Brain microvascular endothelial cell (primary cell): ENCODE measurements at regions not wholly inside any gene's neighbourhood (a gene's known extent, or its start where the extent isn't known, plus 50 kb on each side); places are given as distances from the start of the nearest gene placed in this dataset.
"Not testable (repeated sequence)": the region's sequence is repeated elsewhere in the genome, so short reads cannot be mapped to it uniquely, and the experiment has no call there.

Experiments used
- DNase-seq: peaks from one replicate; pipeline ENCODE4 v3.0.0-alpha.2; 2020
- H3K27ac ChIP-seq: fragments of 250-450 bp; sonication (Bioruptor Pico); 2 replicates; pipeline ENCODE4 v1.5.1; 2020; ENCODE audit warnings: mild to moderate bottlenecking, moderate library complexity
- H3K27me3 ChIP-seq: fragments of 250-450 bp; sonication (Bioruptor Pico); replicated peaks from 2 replicates; pipeline ENCODE4 v1.5.1; 2020; ENCODE audit warnings: mild to moderate bottlenecking
- H3K36me3 ChIP-seq: fragments of 250-450 bp; sonication (Bioruptor Pico); replicated peaks from 2 replicates; pipeline ENCODE4 v1.5.1; 2020; ENCODE audit warnings: mild to moderate bottlenecking
- H3K4me3 ChIP-seq: 2 replicates; pipeline ENCODE4 v1.5.1; 2011; ENCODE audit warnings: low read depth, mild to moderate bottlenecking, control low read depth, low read length, moderate library complexity
- in situ Hi-C: cut with HindIII; loops from 2 replicates; pipeline ENCODE4 v1.10.0; 2017; ENCODE audit warnings: low sequenced_read_pairs, low pct_ligation_motif_present
- TF ChIP-seq, protein P1 (sequence below): IDR thresholded peaks from 2 replicates; pipeline ENCODE4 v1.5.1; 2011; ENCODE audit warnings: low read depth, mild to moderate bottlenecking, moderate library complexity, low read length, control low read depth, inconsistent platforms; ENCODE audit errors: missing control alignments

DNA sequence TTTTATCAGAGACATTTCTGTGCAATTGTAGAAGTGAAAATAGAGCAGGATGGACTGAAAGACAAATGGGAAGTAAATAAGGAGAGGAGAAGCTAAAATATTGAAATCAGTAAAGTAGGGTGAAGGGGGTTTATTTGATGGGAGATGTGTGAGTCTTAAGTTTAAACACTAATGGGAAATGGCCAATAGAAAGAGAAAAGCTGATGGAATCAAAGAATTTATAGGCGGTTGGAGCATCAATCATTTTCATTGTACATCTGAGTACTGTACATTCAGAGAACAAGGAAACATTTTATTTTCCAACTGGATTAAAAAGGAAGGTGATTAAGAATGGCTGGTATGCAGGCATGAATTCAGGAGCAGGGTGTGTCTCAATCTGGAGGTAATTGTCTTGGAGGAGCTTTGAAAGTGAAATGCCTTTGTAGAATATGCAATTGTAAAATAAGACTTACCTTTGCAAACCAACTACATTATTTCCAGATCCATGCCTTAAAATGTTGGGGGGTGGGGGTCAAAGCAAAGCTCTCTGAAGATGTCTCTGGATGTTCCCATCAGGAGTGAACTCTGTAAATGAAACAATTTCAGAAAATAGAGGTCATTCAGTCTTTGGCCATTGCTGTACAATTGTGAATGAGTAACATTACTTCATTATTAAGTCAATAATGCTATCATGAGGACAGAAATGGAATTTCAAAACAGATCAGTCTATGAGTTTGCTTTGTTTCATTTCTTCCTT, 227.4 kb downstream of the SPATA31A1 start:
- H3K27me3 ChIP-seq, H3K27ac ChIP-seq, DNase-seq, in situ Hi-C loops, H3K36me3 ChIP-seq, H3K4me3 ChIP-seq: not testable (repeated sequence)

DNA sequence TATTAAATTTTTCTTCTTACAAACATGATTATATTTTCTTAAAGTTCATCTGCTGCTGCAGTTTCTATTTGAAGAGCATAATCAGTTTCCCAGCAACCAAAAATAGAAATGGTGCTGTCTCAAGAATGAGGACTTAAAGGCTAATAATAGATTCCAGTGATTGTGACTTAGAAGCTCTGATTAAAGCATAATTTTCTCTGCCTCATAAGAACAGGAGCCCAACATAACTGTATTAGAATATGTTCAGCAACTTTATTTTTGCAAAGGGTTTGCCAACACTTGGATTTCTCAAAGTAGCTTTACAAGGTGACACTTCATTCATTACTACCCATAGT, 227.9 kb downstream of the SPATA31A1 start:
- H3K27ac ChIP-seq, H3K36me3 ChIP-seq, in situ Hi-C loops, H3K27me3 ChIP-seq, H3K4me3 ChIP-seq, DNase-seq: not testable (repeated sequence)

DNA sequence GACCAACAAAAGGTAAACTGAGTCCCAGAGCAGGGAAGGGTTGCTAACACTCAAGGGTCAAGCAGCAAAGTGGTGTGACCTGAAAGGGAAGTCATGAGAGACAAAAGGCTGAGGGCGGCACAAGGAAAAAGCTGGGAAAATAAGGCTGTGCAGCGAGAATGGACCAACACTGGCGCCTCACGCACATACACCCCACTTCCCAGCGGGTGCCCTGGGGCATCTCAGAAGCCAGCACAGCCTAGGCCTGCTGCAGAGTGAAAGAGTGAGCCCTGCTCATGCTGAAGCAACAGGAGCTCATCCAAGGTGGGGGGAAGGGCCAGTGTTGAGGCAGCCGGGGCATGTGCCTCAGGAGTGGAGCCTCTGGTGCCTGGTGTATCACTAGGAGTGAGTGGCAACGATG, 229.8 kb downstream of the SPATA31A1 start:
- in situ Hi-C loops = not testable (repeated sequence)

DNA sequence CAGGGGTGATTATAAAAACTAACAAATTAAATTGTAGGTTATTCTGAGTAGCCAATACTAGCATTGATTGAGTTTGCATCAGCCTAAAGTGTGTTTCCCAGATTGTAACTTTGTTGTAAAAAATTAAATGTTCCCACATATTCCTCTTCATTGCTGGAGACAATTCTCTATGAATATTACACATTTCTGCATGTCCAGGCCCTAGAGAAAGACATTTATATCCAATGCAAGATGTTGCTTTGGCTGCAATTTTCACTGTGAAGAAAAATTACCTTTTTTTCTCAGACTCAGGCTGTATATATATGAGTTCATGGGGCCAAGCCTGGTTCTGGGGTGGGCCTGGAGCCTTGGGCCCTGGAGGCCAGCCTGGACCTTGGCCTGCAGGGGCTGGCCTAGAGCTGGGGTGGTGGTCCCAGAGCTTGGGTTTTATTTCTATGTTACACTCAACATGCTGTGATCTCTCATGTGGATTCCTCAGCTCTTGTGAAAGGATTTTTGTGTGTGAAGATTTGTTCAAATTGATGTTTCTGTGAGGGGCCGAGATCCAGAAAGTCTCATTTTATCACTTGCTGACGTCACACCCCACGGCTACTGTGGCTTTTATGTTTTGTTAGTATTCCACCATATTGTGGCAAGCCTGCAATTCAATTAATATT, 232.5 kb downstream of the SPATA31A1 start:
- no peaks in the 10 kb centered on the region for H3K36me3 ChIP-seq
- TF ChIP-seq, protein P1, sequence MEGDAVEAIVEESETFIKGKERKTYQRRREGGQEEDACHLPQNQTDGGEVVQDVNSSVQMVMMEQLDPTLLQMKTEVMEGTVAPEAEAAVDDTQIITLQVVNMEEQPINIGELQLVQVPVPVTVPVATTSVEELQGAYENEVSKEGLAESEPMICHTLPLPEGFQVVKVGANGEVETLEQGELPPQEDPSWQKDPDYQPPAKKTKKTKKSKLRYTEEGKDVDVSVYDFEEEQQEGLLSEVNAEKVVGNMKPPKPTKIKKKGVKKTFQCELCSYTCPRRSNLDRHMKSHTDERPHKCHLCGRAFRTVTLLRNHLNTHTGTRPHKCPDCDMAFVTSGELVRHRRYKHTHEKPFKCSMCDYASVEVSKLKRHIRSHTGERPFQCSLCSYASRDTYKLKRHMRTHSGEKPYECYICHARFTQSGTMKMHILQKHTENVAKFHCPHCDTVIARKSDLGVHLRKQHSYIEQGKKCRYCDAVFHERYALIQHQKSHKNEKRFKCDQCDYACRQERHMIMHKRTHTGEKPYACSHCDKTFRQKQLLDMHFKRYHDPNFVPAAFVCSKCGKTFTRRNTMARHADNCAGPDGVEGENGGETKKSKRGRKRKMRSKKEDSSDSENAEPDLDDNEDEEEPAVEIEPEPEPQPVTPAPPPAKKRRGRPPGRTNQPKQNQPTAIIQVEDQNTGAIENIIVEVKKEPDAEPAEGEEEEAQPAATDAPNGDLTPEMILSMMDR = no peak
- no peaks in the 10 kb centered on the region for H3K27me3 ChIP-seq
- DNase-seq = no peak
- no peak overlapping the region for H3K4me3 ChIP-seq
- in situ Hi-C loops = no loop called here
- no peak overlapping the region for H3K27ac ChIP-seq

More for the DNA sequence above, 229.8 kb downstream of the SPATA31A1 start:
- not testable (repeated sequence) for H3K27me3 ChIP-seq, H3K27ac ChIP-seq, H3K36me3 ChIP-seq, H3K4me3 ChIP-seq, DNase-seq

DNA sequence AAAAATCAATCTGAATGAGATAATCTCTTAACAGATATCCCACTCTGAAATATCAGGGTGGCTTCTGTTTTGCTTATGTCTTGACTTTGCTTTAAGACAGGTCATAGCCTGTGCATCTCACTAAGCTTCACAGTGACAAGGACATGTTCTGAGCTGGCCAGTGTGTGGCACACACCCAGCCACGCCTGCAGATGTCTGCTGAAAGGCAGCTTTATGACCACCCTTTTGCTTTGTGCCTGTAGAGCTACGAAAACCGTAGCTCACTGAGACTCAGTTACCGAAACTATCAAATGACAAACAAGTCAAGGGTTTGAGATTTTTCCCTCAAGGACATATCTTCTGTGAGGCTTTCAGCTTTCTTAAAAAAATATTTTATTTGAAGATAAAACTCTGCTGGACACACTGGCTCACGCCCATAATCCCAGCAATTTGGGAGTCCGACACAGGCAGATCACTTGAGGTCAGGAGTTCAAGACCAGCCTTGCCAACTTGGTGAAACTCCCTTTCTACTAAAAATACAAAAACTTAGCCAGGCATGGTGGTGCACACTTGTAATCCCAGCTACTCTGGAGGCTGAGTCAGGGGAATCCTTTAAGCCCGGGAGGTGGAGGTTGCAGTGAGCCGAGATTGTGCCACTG, 233.2 kb downstream of the SPATA31A1 start:
- Histone ChIP-seq H3K36me3 (no peaks in the 10 kb centered on the region), H3K27ac (no peak overlapping the region), H3K4me3 (no peak overlapping the region), H3K27me3 (no peaks in the 10 kb centered on the region)
- TF ChIP-seq, protein P1 = no peak
- in situ Hi-C loops = no loop called here
- no peak for DNase-seq

DNA sequence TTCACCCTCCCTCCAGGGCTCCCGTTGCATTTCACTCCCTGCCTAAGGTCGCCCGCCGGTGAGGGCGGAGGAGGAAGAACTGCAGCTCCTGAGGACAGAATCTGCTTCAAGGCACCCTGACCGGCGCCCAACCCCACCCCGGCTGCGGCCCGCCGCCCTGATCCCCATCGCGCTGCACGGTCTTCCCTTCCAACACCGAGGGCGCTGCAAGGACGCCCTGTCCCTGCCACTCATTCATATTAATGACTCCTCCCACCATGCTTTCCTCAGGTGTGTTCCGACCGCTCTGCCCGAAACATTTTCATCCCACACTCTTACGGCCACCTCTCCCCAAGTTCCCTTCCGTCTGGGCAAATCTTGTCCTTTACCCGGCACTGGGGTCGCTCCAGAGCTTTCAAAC, 248.6 kb downstream of the SPATA31A1 start:
- in situ Hi-C loops, H3K36me3 ChIP-seq, H3K27ac ChIP-seq, H3K27me3 ChIP-seq, H3K4me3 ChIP-seq, DNase-seq: not testable (repeated sequence)

DNA sequence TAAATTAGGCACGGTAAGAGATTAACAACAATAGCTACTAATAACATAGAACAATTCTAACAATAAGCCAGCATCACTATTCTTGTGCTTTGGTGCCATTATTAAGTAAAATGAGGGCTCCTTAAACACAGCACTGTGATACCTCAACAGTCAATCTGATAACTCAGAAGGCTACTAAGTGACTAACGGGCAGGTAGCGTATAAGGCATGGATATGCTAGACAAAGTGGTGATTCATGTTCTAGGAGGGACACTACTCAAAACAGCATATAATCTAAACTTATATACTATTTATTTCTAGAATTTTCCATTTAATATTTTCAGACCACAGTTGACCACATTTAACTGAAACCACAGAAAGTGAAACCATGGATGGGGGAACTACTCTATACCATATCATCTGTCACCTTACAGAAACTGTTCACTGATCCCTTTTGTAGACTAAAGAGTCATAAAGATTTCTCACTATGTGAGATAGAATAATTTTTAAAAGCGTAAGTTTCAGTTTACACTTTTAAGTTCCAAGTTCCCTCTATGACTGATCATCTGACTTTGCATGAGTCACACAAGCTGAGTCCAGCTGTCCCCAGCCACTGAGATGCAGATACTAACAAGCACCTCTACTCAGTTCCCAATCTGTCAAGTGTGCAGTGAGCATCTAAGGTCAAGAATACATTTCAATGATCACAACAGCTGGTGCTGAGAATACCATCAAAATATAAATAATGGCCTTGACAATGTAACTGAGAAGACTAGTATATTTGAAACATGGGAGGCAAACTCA, 256.2 kb downstream of the SPATA31A1 start:
- in situ Hi-C loops, H3K36me3 ChIP-seq, H3K4me3 ChIP-seq, DNase-seq, H3K27ac ChIP-seq, H3K27me3 ChIP-seq: not testable (repeated sequence)

DNA sequence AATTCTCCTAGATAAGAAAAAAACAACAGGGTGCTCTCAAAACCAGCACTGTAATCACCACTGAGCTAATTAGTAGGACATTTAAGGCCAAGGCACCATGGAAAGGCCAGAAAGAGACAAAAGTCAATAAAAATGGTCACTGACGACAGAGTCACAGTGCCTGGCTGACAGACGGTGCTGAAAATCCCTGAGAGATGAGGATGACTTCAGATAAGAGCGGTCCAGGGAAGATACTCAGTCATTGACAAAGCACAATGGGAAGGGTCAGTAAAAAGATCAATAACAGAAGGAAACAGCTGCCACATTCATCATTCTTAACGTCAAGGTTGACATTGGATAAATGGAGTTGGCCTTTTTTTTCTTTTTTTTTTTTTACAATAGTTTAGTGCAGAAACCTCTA, 261.0 kb downstream of the SPATA31A1 start:
- DNase-seq, H3K4me3 ChIP-seq, in situ Hi-C loops, H3K36me3 ChIP-seq, H3K27me3 ChIP-seq, H3K27ac ChIP-seq: not testable (repeated sequence)

DNA sequence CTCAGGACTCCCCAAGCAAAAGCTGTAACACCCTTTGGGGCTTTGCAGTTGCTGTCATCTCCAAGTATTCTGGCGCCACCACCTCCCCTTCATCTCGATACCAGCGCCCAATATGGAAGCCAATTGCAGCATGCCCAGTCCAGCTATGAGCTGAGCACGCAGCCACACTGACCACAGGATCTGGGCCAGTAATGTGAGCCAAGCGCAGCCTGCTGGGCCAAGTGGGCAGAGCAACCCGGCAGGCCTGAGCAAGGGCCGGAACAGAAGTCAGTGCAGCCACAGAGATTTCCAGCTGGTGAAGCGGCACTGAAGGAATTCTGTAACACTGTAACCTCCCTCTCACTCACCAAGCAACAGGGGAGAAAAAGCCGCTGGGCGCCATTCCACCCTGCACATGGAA, 268.6 kb downstream of the SPATA31A1 start:
- in situ Hi-C loops, H3K36me3 ChIP-seq, DNase-seq, H3K4me3 ChIP-seq, H3K27me3 ChIP-seq, H3K27ac ChIP-seq: not testable (repeated sequence)

DNA sequence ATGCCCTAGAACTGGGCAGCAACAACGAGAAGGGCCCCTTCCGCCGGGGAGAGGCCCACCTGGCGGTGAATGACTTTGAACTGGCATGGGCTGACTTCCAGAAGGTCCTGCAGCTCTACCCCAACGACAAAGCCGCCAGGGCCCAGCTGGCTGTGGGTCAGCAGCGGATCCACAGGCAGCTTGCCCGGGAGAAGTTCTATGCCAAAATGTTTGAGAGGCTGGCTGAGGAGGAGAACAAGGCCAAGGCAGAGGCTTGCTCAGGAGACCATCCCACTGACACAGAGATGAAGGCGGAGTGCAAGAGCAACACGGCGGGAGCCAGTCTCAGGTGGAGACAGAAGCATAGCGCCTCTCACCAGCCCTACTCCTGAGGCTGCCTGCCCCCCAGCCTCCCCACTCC, 276.6 kb downstream of the SPATA31A1 start:
- H3K27me3 ChIP-seq, in situ Hi-C loops, H3K4me3 ChIP-seq, DNase-seq, H3K27ac ChIP-seq, H3K36me3 ChIP-seq: not testable (repeated sequence)

DNA sequence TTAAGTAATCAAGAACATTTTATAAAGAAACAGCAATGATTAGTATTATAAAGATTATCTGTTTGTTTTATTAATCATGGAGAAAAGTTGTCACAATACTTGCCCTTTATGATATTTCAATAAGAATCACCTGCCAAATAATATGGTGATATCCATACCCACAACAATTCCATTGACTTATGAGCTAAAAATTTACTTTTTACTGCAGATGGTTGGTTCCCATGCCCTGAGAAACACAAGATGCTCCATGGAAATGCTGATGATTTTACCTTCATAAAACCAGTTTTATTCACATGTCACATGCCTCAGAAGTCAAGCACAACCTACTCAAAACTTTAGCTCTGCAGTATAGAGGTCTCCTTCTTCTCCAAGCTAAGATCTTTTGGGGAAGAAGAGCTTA, 293.6 kb downstream of the SPATA31A1 start:
- H3K27ac ChIP-seq, in situ Hi-C loops, H3K27me3 ChIP-seq, H3K36me3 ChIP-seq, DNase-seq, H3K4me3 ChIP-seq: not testable (repeated sequence)
